ENCODE measurements at regions not wholly inside any gene's neighbourhood (a gene's known extent, or its start where the extent isn't known, plus 50 kb on each side); places are given as distances from the start of the nearest gene placed in this dataset.

GRCh38 chr19:27393591-27393990 lies 1819.4 kb downstream of the UQCRFS1 start:
- TF ChIP-seq CTCF (IDR thresholded peaks at IDR 0.05; ENCODE audit: insufficient read depth, low read length, poor library complexity, severe bottlenecking) (no peak), EZH2phosphoT487 (conservative IDR thresholded peaks at IDR 0.05; ENCODE audit: low read length) (no peak)

Measured in SU-DHL-6 (cell line).